D721Med (cell line): ENCODE measurements at regions not wholly inside any gene's neighbourhood (a gene's known extent, or its start where the extent isn't known, plus 50 kb on each side); places are given as distances from the start of the nearest gene placed in this dataset.

Experiments used
- DNase-seq: peaks from one replicate; pipeline ENCODE4 v3.0.0; 2011; ENCODE audit warnings: low spot score; ENCODE audit not compliant: insufficient read length
- FAIRE-seq: peaks from 2 replicates; lab custom pipeline; 2011; peaks lifted over from hg19 to GRCh38; lab: Jason Lieb, UNC
- CTCF ChIP-seq: IDR thresholded peaks from 2 replicates; pipeline ENCODE4 v1.5.1; 2012; ENCODE audit warnings: mild to moderate bottlenecking, control low read depth; ENCODE audit not compliant: insufficient read depth; ENCODE audit errors: missing control alignments

- FAIRE-seq = no peak
- TF ChIP-seq CTCF = no peak
These were observed 352.3 kb downstream of the INSIG2 start for GRCh38 chr2:118440404-118441098.

GRCh38 chr2:118437501-118437900 lies 349.2 kb downstream of the INSIG2 start:
- DNase-seq (no peak), FAIRE-seq (no peak)
- TF ChIP-seq CTCF = no peak

More at GRCh38 chr2:118440404-118441098, 352.3 kb downstream of the INSIG2 start:
- no peak for DNase-seq

DNA sequence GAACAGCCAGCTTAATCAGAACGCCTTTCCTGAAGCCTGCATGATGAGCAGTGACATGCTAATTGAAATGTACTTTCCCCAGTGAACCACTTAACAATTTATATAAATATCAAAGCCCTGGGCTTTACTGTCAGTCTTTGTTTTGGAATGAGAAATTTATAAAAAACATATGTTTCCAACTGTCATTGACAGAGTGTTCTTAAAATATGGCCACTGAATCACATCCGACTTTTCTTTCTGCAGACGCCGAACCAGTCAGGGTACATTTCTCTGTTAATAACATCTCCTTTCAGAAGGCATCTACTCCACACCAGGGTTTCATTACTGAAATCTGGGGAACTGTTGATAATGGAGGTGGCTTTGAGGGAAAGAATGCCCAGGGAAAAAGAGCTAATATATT lies 343.7 kb downstream of the INSIG2 start:
- TF ChIP-seq CTCF = no peak
- no peak for FAIRE-seq
- no peak for DNase-seq

DNA sequence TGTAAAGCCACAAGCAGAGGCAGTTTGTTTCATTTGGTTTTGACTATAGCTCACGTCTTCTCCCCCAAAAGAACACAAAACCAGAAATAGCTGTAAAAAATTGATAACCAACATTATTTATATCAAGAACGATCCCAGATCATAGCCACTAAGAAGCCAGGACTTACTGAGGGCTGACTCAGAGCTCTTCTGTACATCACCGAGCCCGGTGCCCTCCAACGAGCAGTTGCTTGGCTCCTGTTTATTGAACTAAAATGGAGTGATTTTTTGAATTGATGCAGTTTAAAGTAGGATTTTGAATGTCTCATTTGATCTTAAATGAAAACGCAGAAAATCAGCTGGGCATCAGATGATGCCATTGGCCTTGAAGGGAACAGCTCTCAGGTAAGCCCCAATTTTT lies 343.3 kb downstream of the INSIG2 start:
- TF ChIP-seq CTCF = no peak
- no peak for FAIRE-seq
- DNase-seq = no peak

- DNase-seq (no peak), FAIRE-seq (no peak)
- peak; percentile 36 for TF ChIP-seq CTCF
These were observed 342.9 kb downstream of the INSIG2 start for GRCh38 chr2:118431165-118431517.

- TF ChIP-seq CTCF = no peak
- DNase-seq = no peak
- FAIRE-seq = no peak
These were observed 342.4 kb downstream of the INSIG2 start for GRCh38 chr2:118430510-118431164.

DNA sequence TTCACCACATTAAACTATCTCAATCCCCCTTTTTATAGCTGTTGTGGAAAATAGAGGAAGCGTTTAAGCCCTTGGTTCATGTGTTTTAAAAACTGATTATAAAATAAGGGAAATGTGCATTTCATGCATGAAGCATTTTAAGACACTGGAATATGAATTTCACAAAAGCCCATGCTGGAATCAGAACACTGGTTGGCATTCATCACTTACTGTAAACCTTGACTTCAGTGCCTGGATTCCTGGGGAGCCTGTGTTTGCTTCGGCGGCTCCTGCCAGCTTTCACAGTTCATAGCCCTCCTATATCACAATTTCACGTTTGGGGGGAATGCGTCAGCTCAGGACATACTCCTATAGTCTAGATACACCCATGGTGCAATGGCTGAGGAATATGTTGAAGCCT lies 336.9 kb downstream of the INSIG2 start:
- TF ChIP-seq CTCF = no peak
- DNase-seq (no peak), FAIRE-seq (no peak)
